CD4-positive, alpha-beta memory T cell (primary cell): ENCODE measurements at regions not wholly inside any gene's neighbourhood (a gene's known extent, or its start where the extent isn't known, plus 50 kb on each side); places are given as distances from the start of the nearest gene placed in this dataset.

ENCODE experiments used
- CTCF ChIA-PET: fragments of 350-600 bp; sonication (Branson Sonifier 250); formaldehyde crosslinking; loops from one replicate; lab custom pipeline; 2021; ENCODE audit warnings: inconsistent platforms; ENCODE audit not compliant: partially characterized antibody; lab: Charles Lee
- POLR2A ChIA-PET: fragments of 350-600 bp; sonication (Branson Sonifier 250); formaldehyde crosslinking; loops from one replicate; lab custom pipeline; 2021; ENCODE audit not compliant: partially characterized antibody; lab: Charles Lee
- DNase-seq, 5 donors: peaks; one replicate each; pipeline versions ENCODE4 v3.0.0 to v3.0.0-alpha.2; 2020 to 2022; ENCODE audit warnings: mixed read lengths in 1 of 5
- H3K27ac ChIP-seq: one replicate; pipeline ENCODE4 v1.7.0; 2013; ENCODE audit warnings: low read depth, low read length
- H3K27me3 ChIP-seq: 2 replicates; pipeline ENCODE4 v1.7.0; 2013; ENCODE audit warnings: mild to moderate bottlenecking, low read length, moderate library complexity; ENCODE audit not compliant: insufficient read depth
- H3K36me3 ChIP-seq: 2 replicates; pipeline ENCODE4 v1.7.0; 2013; ENCODE audit warnings: mild to moderate bottlenecking, low read length, moderate library complexity; ENCODE audit not compliant: insufficient read depth
- H3K4me1 ChIP-seq: 2 replicates; pipeline ENCODE4 v1.7.0; 2013; ENCODE audit warnings: mild to moderate bottlenecking, low read length, moderate library complexity; ENCODE audit not compliant: insufficient read depth
- H3K4me3 ChIP-seq, 2 donors: one replicate each; pipeline ENCODE4 v1.7.0; 2013; ENCODE audit warnings: low read length in 2 of 2, mild to moderate bottlenecking in 1 of 2
- H3K9me3 ChIP-seq, 2 donors: one replicate each; pipeline ENCODE4 v1.7.0; 2013; ENCODE audit warnings: low read length in 2 of 2, control low read depth in 1 of 2; ENCODE audit not compliant: control insufficient read depth in 1 of 2
- H3K27ac Mint-ChIP-seq, 7 donors: one replicate each; pipeline ENCODE4 v1.8.0; 2020 to 2021; ENCODE audit warnings: mixed read lengths in 7 of 7, mild to moderate bottlenecking in 6 of 7, inconsistent platforms in 3 of 7, moderate library complexity in 3 of 7
- H3K27me3 Mint-ChIP-seq, 2 donors: one replicate each; pipeline ENCODE4 v1.8.0; 2020 to 2021; ENCODE audit warnings: mixed read lengths in 2 of 2
- H3K36me3 Mint-ChIP-seq, 2 donors: one replicate each; pipeline ENCODE4 v1.8.0; 2020 to 2021; ENCODE audit warnings: mixed read lengths in 2 of 2, inconsistent platforms in 1 of 2, mild to moderate bottlenecking in 1 of 2
- H3K4me1 Mint-ChIP-seq, 4 donors: one replicate each; pipeline ENCODE4 v1.8.0; 2020 to 2021; ENCODE audit warnings: mixed read lengths in 4 of 4, mild to moderate bottlenecking in 1 of 4
- H3K4me3 Mint-ChIP-seq, 8 donors: one replicate each; pipeline ENCODE4 v1.8.0; 2020 to 2021; ENCODE audit warnings: mixed read lengths in 8 of 8, mild to moderate bottlenecking in 7 of 8, moderate library complexity in 6 of 8, inconsistent platforms in 3 of 8
- H3K9me3 Mint-ChIP-seq, 8 donors: one replicate each; pipeline ENCODE4 v1.8.0; 2020 to 2021; ENCODE audit warnings: mixed read lengths in 8 of 8, mild to moderate bottlenecking in 5 of 8, inconsistent platforms in 3 of 8, moderate library complexity in 1 of 8
- intact Hi-C: fragments of 100-400 bp; cut with micrococcal nuclease; formaldehyde crosslinking; loops from one replicate; pipeline ENCODE4 v1.15.1; 2023

- no peaks in the 10 kb centered on the region for H3K36me3 ChIP-seq
- no peaks in the 10 kb centered on the region for H3K27me3 ChIP-seq
- H3K4me1 Mint-ChIP-seq: no peaks in the 10 kb centered on the region
- H3K27ac Mint-ChIP-seq: no peak overlapping the region
- H3K36me3 Mint-ChIP-seq: no peaks in the 10 kb centered on the region
- no peaks in the 10 kb centered on the region for H3K9me3 ChIP-seq
- peaks cover 0 to 3% (median 0%) of the 10 kb centered on the region in 8 donors for H3K9me3 Mint-ChIP-seq
- no peak overlapping the region for H3K4me3 ChIP-seq
- no peak overlapping the region for H3K4me3 Mint-ChIP-seq
- H3K27ac ChIP-seq: no peak overlapping the region
- H3K27me3 Mint-ChIP-seq: no peaks in the 10 kb centered on the region
- no peak for DNase-seq
- ChIA-PET CTCF (no interaction called here), POLR2A (no interaction called here)
- intact Hi-C loops: no loop called here
- no peaks in the 10 kb centered on the region for H3K4me1 ChIP-seq
These were observed 234.9 kb upstream of the CADM1 start for GRCh38 chr11:115739146-115739545.

- Mint-ChIP-seq H3K4me3 (no peak overlapping the region), H3K27me3 (no peaks in the 10 kb centered on the region), H3K27ac (no peak overlapping the region), H3K36me3 (no peaks in the 10 kb centered on the region), H3K4me1 (no peaks in the 10 kb centered on the region), H3K9me3 (peaks cover 0 to 3% (median 0%) of the 10 kb centered on the region in 8 donors)
- DNase-seq: no peak
- H3K27ac ChIP-seq: no peak overlapping the region
- ChIA-PET CTCF (no interaction called here), POLR2A (no interaction called here)
- no peak overlapping the region for H3K4me3 ChIP-seq
- H3K4me1 ChIP-seq: no peaks in the 10 kb centered on the region
- no peaks in the 10 kb centered on the region for H3K9me3 ChIP-seq
- no peaks in the 10 kb centered on the region for H3K27me3 ChIP-seq
- intact Hi-C loops: no loop called here
- H3K36me3 ChIP-seq: no peaks in the 10 kb centered on the region
These were observed 233.7 kb upstream of the CADM1 start for GRCh38 chr11:115737875-115738274.

GRCh38 chr11:115736146-115736545 is 231.9 kb upstream of the CADM1 start:
- intact Hi-C loops: no loop called here
- no peaks in the 10 kb centered on the region for H3K27me3 Mint-ChIP-seq
- Histone ChIP-seq H3K4me3 (no peak overlapping the region), H3K9me3 (no peaks in the 10 kb centered on the region), H3K36me3 (no peaks in the 10 kb centered on the region), H3K4me1 (no peaks in the 10 kb centered on the region), H3K27me3 (no peaks in the 10 kb centered on the region), H3K27ac (no peak overlapping the region)
- no peak overlapping the region for H3K27ac Mint-ChIP-seq
- no peaks in the 10 kb centered on the region for H3K36me3 Mint-ChIP-seq
- ChIA-PET CTCF (no interaction called here), POLR2A (no interaction called here)
- peaks cover 0 to 3% (median 0%) of the 10 kb centered on the region in 8 donors for H3K9me3 Mint-ChIP-seq
- no peak for DNase-seq
- no peaks in the 10 kb centered on the region for H3K4me1 Mint-ChIP-seq
- H3K4me3 Mint-ChIP-seq: no peak overlapping the region

GRCh38 chr11:115724666-115725065 is 220.5 kb upstream of the CADM1 start:
- peaks cover 0 to 5% (median 0%) of the 10 kb centered on the region in 8 donors for H3K9me3 Mint-ChIP-seq
- H3K4me3 Mint-ChIP-seq: no peak overlapping the region
- ChIA-PET CTCF (no interaction called here), POLR2A (no interaction called here)
- H3K27ac Mint-ChIP-seq: no peak overlapping the region
- intact Hi-C loops: no loop called here
- no peak overlapping the region for H3K4me3 ChIP-seq
- no peaks in the 10 kb centered on the region for H3K4me1 Mint-ChIP-seq
- no peaks in the 10 kb centered on the region for H3K36me3 ChIP-seq
- H3K4me1 ChIP-seq: no peaks in the 10 kb centered on the region
- H3K9me3 ChIP-seq: no peaks in the 10 kb centered on the region
- peaks cover 1 to 4% of the 10 kb centered on the region in 2 donors for H3K27me3 Mint-ChIP-seq
- H3K27me3 ChIP-seq: no peaks in the 10 kb centered on the region
- H3K27ac ChIP-seq: no peak overlapping the region
- H3K36me3 Mint-ChIP-seq: no peaks in the 10 kb centered on the region
- no peak for DNase-seq

GRCh38 chr11:115722711-115723110 is 218.5 kb upstream of the CADM1 start:
- no peaks in the 10 kb centered on the region for H3K4me1 Mint-ChIP-seq
- H3K27me3 Mint-ChIP-seq: peaks cover 1 to 2% of the 10 kb centered on the region in 2 donors
- no peak overlapping the region for H3K4me3 Mint-ChIP-seq
- POLR2A ChIA-PET: no interaction called here
- intact Hi-C loops: no loop called here
- Histone ChIP-seq H3K4me3 (no peak overlapping the region), H3K27me3 (no peaks in the 10 kb centered on the region), H3K27ac (no peak overlapping the region), H3K9me3 (no peaks in the 10 kb centered on the region), H3K36me3 (no peaks in the 10 kb centered on the region), H3K4me1 (no peaks in the 10 kb centered on the region)
- H3K9me3 Mint-ChIP-seq: peaks cover 0 to 5% (median 0%) of the 10 kb centered on the region in 8 donors
- H3K36me3 Mint-ChIP-seq: no peaks in the 10 kb centered on the region
- no peak for DNase-seq
- no peak overlapping the region for H3K27ac Mint-ChIP-seq
- CTCF ChIA-PET: no interaction called here

- Histone ChIP-seq H3K27me3 (no peaks in the 10 kb centered on the region), H3K4me3 (no peak overlapping the region), H3K36me3 (no peaks in the 10 kb centered on the region), H3K4me1 (no peaks in the 10 kb centered on the region), H3K27ac (no peak overlapping the region), H3K9me3 (no peaks in the 10 kb centered on the region)
- no peak overlapping the region for H3K27ac Mint-ChIP-seq
- DNase-seq: no peak
- CTCF ChIA-PET: no interaction called here
- no peaks in the 10 kb centered on the region for H3K36me3 Mint-ChIP-seq
- H3K9me3 Mint-ChIP-seq: peaks cover 0 to 7% (median 0%) of the 10 kb centered on the region in 8 donors
- H3K4me1 Mint-ChIP-seq: no peaks in the 10 kb centered on the region
- POLR2A ChIA-PET: no interaction called here
- peaks cover 0 to 2% of the 10 kb centered on the region in 2 donors for H3K27me3 Mint-ChIP-seq
- H3K4me3 Mint-ChIP-seq: no peak overlapping the region
- intact Hi-C loops: no loop called here
These were observed 217.2 kb upstream of the CADM1 start for GRCh38 chr11:115721296-115721995.

GRCh38 chr11:115720602-115721245 is 216.5 kb upstream of the CADM1 start:
- ChIA-PET POLR2A (no interaction called here), CTCF (no interaction called here)
- no peaks in the 10 kb centered on the region for H3K9me3 ChIP-seq
- Mint-ChIP-seq H3K27ac (no peak overlapping the region), H3K4me1 (no peaks in the 10 kb centered on the region), H3K9me3 (peaks cover 0 to 3% (median 0%) of the 10 kb centered on the region in 8 donors), H3K4me3 (no peak overlapping the region), H3K36me3 (no peaks in the 10 kb centered on the region), H3K27me3 (peaks cover 0 to under 1% of the 10 kb centered on the region in 2 donors)
- H3K4me1 ChIP-seq: no peaks in the 10 kb centered on the region
- intact Hi-C loops: no loop called here
- no peaks in the 10 kb centered on the region for H3K27me3 ChIP-seq
- no peak overlapping the region for H3K27ac ChIP-seq
- no peaks in the 10 kb centered on the region for H3K36me3 ChIP-seq
- DNase-seq: no peak
- H3K4me3 ChIP-seq: no peak overlapping the region
